ENCODE measurements at regions not wholly inside any gene's neighbourhood (a gene's known extent, or its start where the extent isn't known, plus 50 kb on each side); places are given as distances from the start of the nearest gene placed in this dataset.

DNA sequence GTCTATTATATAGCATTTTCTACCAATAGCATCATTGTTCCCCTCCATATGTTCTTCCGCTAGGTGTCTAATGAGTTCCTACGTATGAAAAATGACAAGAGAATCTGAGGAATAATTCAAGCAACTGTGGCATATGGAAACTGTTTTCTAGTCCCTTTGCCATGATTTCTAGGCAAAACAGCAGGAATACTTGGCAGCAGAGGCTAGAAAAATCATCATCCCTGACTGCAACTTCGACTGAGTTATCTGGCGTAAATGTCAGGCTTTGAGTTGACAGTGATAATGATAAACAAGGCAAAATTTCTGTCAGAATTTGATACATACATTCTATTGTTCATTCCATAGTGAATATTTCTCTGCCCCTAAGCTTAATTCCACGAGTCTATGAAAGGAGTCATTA, 572.8 kb upstream of the USP15 start:
- 100% methylated on average over 1 of the region's 5 CpGs; no CpG with 5 or more reads in 1 of the 2 experiments for WGBS, 2 experiments (ENCODE audit: insufficient coverage in 2 of 2)
- H3K4me3 ChIP-seq (ENCODE audit: extremely low read depth, insufficient read depth, low read length, poor library complexity, severe bottlenecking): no peak overlapping the region
- no peaks in the 10 kb centered on the region for H3K4me1 ChIP-seq (ENCODE audit: control insufficient read depth, insufficient read depth, low read length, poor library complexity, severe bottlenecking)

DNA sequence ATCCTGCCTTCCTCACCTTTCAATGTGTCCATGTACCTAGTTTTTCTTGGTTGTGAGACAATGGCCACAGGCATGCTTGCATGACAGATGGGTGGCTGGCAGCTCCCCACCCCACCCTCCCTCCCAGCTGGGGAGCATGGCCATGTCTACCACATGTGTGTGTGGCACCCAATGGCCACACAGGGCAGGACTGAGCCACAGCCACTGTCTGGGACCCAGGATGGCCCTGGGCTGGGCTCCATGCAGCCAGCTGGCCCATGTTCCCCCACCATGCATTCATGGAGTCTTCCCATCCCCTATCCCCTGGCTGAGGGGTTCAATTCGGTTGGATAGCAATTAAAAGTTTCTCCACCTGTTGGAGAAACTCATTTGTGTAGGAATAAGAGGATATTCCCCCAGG, 566.0 kb upstream of the USP15 start:
- Histone ChIP-seq H3K9me3 (ENCODE audit: control insufficient read depth, low read length) (peaks cover 15% of the 10 kb centered on the region), H3K4me3 (ENCODE audit: extremely low read depth, insufficient read depth, low read length, poor library complexity, severe bottlenecking) (no peak overlapping the region), H3K4me1 (ENCODE audit: control insufficient read depth, insufficient read depth, low read length, poor library complexity, severe bottlenecking) (no peaks in the 10 kb centered on the region), H3K36me3 (ENCODE audit: control insufficient read depth, insufficient read depth, low read length) (no peaks in the 10 kb centered on the region), H3K27ac (ENCODE audit: low read depth, low read length, severe bottlenecking) (no peak overlapping the region)
- no CpG with 5 or more reads among the region's 1 CpG for WGBS, 2 experiments (ENCODE audit: insufficient coverage in 2 of 2)

More for the DNA sequence above, 572.8 kb upstream of the USP15 start:
- Histone ChIP-seq H3K36me3 (ENCODE audit: control insufficient read depth, insufficient read depth, low read length) (no peaks in the 10 kb centered on the region), H3K9me3 (ENCODE audit: control insufficient read depth, low read length) (no peaks in the 10 kb centered on the region), H3K27ac (ENCODE audit: low read depth, low read length, severe bottlenecking) (no peak overlapping the region)

DNA sequence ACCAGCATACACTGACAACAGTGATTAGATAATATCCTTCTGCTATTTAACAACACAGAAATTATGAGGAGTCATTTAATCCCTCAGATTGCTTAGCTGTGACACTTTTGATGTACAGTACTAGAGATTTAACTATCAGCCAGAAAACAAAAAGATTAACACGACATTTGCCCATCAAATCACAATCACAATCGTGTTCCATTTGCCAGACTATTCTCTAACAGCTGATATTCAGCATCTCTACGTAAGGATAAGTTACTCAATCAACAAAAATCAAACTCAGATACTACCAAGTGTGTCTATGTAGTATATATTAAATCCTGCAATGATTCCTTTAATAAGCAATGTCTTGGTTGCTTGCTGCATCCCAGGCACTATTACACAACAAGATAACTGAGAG, 558.7 kb upstream of the USP15 start:
- no peaks in the 10 kb centered on the region for H3K36me3 ChIP-seq (ENCODE audit: control insufficient read depth, insufficient read depth, low read length)
- no peak overlapping the region for H3K4me3 ChIP-seq (ENCODE audit: extremely low read depth, insufficient read depth, low read length, poor library complexity, severe bottlenecking)
- peaks cover 4% of the 10 kb centered on the region for H3K9me3 ChIP-seq (ENCODE audit: control insufficient read depth, low read length)
- no CpG with 5 or more reads among the region's 3 CpGs for WGBS, 2 experiments (ENCODE audit: insufficient coverage in 2 of 2)
- no peak overlapping the region for H3K27ac ChIP-seq (ENCODE audit: low read depth, low read length, severe bottlenecking)
- peaks cover 11% of the 10 kb centered on the region for H3K4me1 ChIP-seq (ENCODE audit: control insufficient read depth, insufficient read depth, low read length, poor library complexity, severe bottlenecking)

DNA sequence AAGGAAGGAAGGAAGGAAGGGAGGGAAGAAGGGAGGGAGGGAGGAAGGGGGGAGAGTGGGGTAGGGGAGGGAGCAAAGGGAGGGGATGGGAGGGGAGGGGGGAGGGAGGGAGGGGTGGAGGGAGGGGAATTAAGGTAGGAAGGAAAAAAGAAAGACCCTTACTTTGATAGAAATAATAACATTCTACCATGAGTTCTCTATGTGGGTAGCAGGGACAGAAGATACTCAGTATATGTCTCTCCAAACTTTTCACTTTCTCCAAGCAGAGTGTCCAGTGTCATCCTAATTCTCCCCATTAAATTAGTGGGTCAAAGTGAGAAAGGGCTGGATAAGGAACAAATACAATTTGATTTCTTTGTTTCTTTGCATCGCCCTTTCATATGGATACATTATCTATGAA, 553.4 kb upstream of the USP15 start:
- no peak overlapping the region for H3K4me3 ChIP-seq (ENCODE audit: extremely low read depth, insufficient read depth, low read length, poor library complexity, severe bottlenecking)
- H3K4me1 ChIP-seq (ENCODE audit: control insufficient read depth, insufficient read depth, low read length, poor library complexity, severe bottlenecking): no peaks in the 10 kb centered on the region
- no peaks in the 10 kb centered on the region for H3K9me3 ChIP-seq (ENCODE audit: control insufficient read depth, low read length)
- no peak overlapping the region for H3K27ac ChIP-seq (ENCODE audit: low read depth, low read length, severe bottlenecking)
- WGBS, 2 experiments (ENCODE audit: insufficient coverage in 2 of 2): no CpG with 5 or more reads among the region's 1 CpG
- H3K36me3 ChIP-seq (ENCODE audit: control insufficient read depth, insufficient read depth, low read length): no peaks in the 10 kb centered on the region

DNA sequence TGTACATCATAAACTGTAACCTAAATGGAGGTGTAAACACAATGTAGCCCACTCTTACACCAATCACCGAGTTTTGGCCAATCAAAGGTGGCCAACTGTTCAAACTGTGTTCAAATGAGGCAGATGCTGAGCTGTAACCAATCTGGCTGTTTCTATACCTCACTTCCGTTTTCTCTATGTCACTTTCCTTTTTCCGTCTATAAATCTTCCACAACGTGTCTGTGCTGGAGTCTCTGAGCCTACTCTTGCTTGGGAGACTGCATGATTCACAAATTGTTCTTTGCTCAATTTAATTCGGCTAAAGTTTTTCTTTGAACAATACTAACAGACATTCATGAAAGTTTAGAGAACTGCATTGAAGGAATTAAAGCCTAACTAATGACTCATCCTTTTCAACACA, 547.1 kb upstream of the USP15 start:
- Histone ChIP-seq H3K4me3 (ENCODE audit: extremely low read depth, insufficient read depth, low read length, poor library complexity, severe bottlenecking) (no peak overlapping the region), H3K27ac (ENCODE audit: low read depth, low read length, severe bottlenecking) (no peak overlapping the region), H3K36me3 (ENCODE audit: control insufficient read depth, insufficient read depth, low read length) (no peaks in the 10 kb centered on the region), H3K4me1 (ENCODE audit: control insufficient read depth, insufficient read depth, low read length, poor library complexity, severe bottlenecking) (no peaks in the 10 kb centered on the region), H3K9me3 (ENCODE audit: control insufficient read depth, low read length) (no peaks in the 10 kb centered on the region)
- WGBS, 2 experiments (ENCODE audit: insufficient coverage in 2 of 2): 83 to 89% methylated on average over 4 to 5 of the region's 5 CpGs

DNA sequence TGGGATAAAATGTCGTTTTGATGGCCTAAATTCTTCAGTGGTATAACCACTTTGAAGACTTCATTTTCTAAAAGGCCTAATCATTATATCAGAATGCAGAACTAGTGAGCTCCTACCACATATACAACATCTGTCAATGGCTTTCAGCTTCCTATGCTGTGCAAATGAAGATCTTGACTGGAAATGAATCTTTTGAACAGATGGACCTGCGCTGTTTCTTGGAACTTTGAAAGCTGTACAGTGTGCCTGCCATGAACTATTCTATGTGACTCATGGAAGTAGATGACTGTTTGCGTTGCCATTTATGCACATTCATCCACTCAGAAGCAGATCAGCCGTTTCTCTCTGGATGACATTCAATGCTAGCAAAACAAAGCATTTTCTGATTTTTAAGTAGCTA, 542.2 kb upstream of the USP15 start:
- Histone ChIP-seq H3K4me3 (ENCODE audit: extremely low read depth, insufficient read depth, low read length, poor library complexity, severe bottlenecking) (no peak overlapping the region), H3K36me3 (ENCODE audit: control insufficient read depth, insufficient read depth, low read length) (no peaks in the 10 kb centered on the region), H3K27ac (ENCODE audit: low read depth, low read length, severe bottlenecking) (no peak overlapping the region), H3K4me1 (ENCODE audit: control insufficient read depth, insufficient read depth, low read length, poor library complexity, severe bottlenecking) (no peaks in the 10 kb centered on the region), H3K9me3 (ENCODE audit: control insufficient read depth, low read length) (no peaks in the 10 kb centered on the region)
- 88 to 100% methylated on average over 3 of the region's 4 CpGs for WGBS, 2 experiments (ENCODE audit: insufficient coverage in 2 of 2)

DNA sequence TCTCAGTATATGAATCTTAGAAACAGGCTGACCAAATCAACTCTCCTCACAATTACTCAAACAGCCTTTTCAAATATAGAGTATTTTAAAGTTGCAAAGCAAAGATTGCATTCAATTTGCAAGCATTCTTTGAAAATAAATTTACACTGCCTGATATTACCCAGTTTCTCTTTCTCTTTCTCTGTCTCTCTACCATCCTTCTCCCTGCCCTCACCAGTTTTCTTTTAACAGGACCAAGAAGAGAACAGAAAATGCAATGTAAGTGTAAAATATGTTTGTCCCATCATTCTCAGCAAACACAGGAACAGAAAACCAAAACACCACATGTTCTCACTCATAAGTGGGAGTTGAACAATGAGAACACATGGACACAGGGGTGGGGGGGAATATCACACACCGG, 520.3 kb upstream of the USP15 start:
- H3K9me3 ChIP-seq (ENCODE audit: control insufficient read depth, low read length): no peaks in the 10 kb centered on the region
- WGBS, 2 experiments (ENCODE audit: insufficient coverage in 2 of 2): 83% methylated on average over 1 of the region's 1 CpG; no CpG with 5 or more reads in 1 of the 2 experiments
- no peaks in the 10 kb centered on the region for H3K36me3 ChIP-seq (ENCODE audit: control insufficient read depth, insufficient read depth, low read length)
- no peaks in the 10 kb centered on the region for H3K4me1 ChIP-seq (ENCODE audit: control insufficient read depth, insufficient read depth, low read length, poor library complexity, severe bottlenecking)
- H3K4me3 ChIP-seq (ENCODE audit: extremely low read depth, insufficient read depth, low read length, poor library complexity, severe bottlenecking): no peak overlapping the region
- no peak overlapping the region for H3K27ac ChIP-seq (ENCODE audit: low read depth, low read length, severe bottlenecking)

DNA sequence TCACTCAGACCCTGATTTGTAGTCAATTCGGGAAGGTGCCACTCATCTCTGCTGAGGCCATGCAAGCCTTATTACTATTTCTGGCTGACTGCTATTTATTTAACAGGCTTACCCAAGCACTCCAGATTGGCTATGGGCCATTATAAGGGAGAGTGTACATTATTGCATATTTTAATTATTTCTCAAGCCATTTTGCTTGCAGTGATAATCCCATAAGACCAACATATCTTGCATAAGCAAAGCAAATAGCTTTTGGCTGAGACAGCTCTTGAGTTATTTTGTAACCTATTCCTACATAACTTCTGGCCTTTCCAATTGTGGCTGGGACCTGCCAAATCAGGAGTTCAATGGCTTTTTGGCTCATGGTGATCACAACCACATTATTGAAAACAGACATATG, 509.6 kb upstream of the USP15 start:
- H3K36me3 ChIP-seq (ENCODE audit: control insufficient read depth, insufficient read depth, low read length): no peaks in the 10 kb centered on the region
- H3K4me3 ChIP-seq (ENCODE audit: extremely low read depth, insufficient read depth, low read length, poor library complexity, severe bottlenecking): no peak overlapping the region
- no peaks in the 10 kb centered on the region for H3K9me3 ChIP-seq (ENCODE audit: control insufficient read depth, low read length)
- WGBS, 2 experiments (ENCODE audit: insufficient coverage in 2 of 2): no CpG with 5 or more reads among the region's 1 CpG
- no peaks in the 10 kb centered on the region for H3K4me1 ChIP-seq (ENCODE audit: control insufficient read depth, insufficient read depth, low read length, poor library complexity, severe bottlenecking)
- H3K27ac ChIP-seq (ENCODE audit: low read depth, low read length, severe bottlenecking): no peak overlapping the region

DNA sequence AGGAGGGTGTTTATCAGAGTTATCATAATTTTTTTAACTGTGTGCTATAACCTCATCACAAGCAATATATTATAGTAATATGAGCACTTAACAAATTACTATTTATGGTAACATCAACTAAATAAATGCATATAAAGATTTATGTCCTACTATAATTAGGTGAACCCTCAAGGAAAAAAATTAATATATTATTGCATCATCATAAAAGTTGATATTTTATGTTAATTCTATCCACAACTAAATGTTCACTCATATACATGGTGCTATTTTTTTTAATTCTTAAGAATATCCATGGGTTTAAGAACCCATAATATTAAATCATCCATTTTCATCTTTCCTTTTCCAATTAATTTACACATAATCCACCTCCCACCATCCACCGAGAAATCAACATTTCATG, 506.0 kb upstream of the USP15 start:
- Histone ChIP-seq H3K4me3 (ENCODE audit: extremely low read depth, insufficient read depth, low read length, poor library complexity, severe bottlenecking) (no peak overlapping the region), H3K9me3 (ENCODE audit: control insufficient read depth, low read length) (no peaks in the 10 kb centered on the region), H3K4me1 (ENCODE audit: control insufficient read depth, insufficient read depth, low read length, poor library complexity, severe bottlenecking) (no peaks in the 10 kb centered on the region), H3K27ac (ENCODE audit: low read depth, low read length, severe bottlenecking) (no peak overlapping the region), H3K36me3 (ENCODE audit: control insufficient read depth, insufficient read depth, low read length) (no peaks in the 10 kb centered on the region)
- WGBS, 2 experiments (ENCODE audit: insufficient coverage in 2 of 2): 100% methylated on average over 1 of the region's 1 CpG; no CpG with 5 or more reads in 1 of the 2 experiments

DNA sequence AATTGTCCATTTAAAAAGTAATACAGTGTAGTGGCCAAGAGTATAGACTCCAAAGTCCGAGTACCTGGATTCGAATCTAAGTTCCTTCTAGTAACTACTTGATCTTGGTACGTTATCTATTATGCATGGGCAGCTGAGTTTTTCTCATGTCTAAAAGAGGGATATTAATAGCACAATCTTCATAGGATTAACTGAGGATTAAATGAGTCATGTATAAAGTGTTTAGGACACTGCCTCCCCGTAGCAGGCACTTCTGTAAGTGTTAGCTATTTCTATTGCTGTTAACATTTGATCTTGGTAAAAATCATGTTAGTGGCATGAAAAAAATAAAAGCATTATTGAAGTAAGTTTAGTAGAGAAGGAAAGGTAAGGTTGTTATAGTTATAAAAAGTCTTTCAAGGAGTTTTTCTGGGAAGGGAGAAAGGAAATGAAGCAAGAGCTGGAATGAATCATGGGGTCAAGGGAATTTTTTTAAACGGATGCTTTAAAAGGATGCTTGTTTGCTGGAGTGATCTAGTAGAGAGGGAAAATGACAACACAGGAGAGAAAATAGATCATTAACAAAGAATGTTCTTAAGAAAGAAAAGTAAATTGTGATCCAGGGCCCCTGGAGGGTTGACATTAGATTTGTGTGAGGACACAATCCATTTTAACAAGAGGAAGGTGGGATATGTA, 502.2 kb upstream of the USP15 start:
- no peaks in the 10 kb centered on the region for H3K36me3 ChIP-seq (ENCODE audit: control insufficient read depth, insufficient read depth, low read length)
- H3K27ac ChIP-seq (ENCODE audit: low read depth, low read length, severe bottlenecking): peak overlapping the region; percentile 80
- no peak overlapping the region for H3K4me3 ChIP-seq (ENCODE audit: extremely low read depth, insufficient read depth, low read length, poor library complexity, severe bottlenecking)
- H3K4me1 ChIP-seq (ENCODE audit: control insufficient read depth, insufficient read depth, low read length, poor library complexity, severe bottlenecking): no peaks in the 10 kb centered on the region
- no peaks in the 10 kb centered on the region for H3K9me3 ChIP-seq (ENCODE audit: control insufficient read depth, low read length)
- 83 to 93% methylated on average over 2 to 5 of the region's 5 CpGs for WGBS, 2 experiments (ENCODE audit: insufficient coverage in 2 of 2)

DNA sequence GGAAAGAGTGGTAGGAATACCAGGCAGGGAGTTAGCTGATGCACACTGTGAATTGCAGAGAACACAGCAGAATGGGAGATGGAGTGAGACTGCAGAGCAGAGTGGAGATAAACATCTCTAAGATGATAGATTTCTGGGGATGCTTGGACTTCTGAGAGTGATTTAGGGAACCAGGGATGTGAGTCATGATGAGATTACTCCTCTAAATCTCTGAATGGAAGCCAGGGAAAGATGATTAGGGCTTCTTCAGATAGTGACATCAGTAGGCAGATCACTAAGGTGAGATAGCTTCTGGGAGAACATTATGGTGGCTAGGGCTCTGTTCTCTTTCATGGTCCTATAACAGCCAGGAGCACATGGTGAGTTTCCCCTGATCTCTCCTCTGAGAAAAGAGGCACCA, 501.5 kb upstream of the USP15 start:
- H3K4me3 ChIP-seq (ENCODE audit: extremely low read depth, insufficient read depth, low read length, poor library complexity, severe bottlenecking): no peak overlapping the region
- H3K27ac ChIP-seq (ENCODE audit: low read depth, low read length, severe bottlenecking): peak overlapping the region; percentile 80
- H3K4me1 ChIP-seq (ENCODE audit: control insufficient read depth, insufficient read depth, low read length, poor library complexity, severe bottlenecking): no peaks in the 10 kb centered on the region
- H3K9me3 ChIP-seq (ENCODE audit: control insufficient read depth, low read length): no peaks in the 10 kb centered on the region
- H3K36me3 ChIP-seq (ENCODE audit: control insufficient read depth, insufficient read depth, low read length): no peaks in the 10 kb centered on the region
